GM21447 (cell line): ENCODE measurements at regions not wholly inside any gene's neighbourhood (a gene's known extent, or its start where the extent isn't known, plus 50 kb on each side); places are given as distances from the start of the nearest gene placed in this dataset.
"Not testable (repeated sequence)": the region's sequence is repeated elsewhere in the genome, so short reads cannot be mapped to it uniquely, and the experiment has no call there.

Experiments used
- ATAC-seq: cut with Tn5 transposase; IDR thresholded peaks from one replicate; pipeline ENCODE4 v1.9.1; 2021; ENCODE audit not compliant: unreplicated experiment

DNA sequence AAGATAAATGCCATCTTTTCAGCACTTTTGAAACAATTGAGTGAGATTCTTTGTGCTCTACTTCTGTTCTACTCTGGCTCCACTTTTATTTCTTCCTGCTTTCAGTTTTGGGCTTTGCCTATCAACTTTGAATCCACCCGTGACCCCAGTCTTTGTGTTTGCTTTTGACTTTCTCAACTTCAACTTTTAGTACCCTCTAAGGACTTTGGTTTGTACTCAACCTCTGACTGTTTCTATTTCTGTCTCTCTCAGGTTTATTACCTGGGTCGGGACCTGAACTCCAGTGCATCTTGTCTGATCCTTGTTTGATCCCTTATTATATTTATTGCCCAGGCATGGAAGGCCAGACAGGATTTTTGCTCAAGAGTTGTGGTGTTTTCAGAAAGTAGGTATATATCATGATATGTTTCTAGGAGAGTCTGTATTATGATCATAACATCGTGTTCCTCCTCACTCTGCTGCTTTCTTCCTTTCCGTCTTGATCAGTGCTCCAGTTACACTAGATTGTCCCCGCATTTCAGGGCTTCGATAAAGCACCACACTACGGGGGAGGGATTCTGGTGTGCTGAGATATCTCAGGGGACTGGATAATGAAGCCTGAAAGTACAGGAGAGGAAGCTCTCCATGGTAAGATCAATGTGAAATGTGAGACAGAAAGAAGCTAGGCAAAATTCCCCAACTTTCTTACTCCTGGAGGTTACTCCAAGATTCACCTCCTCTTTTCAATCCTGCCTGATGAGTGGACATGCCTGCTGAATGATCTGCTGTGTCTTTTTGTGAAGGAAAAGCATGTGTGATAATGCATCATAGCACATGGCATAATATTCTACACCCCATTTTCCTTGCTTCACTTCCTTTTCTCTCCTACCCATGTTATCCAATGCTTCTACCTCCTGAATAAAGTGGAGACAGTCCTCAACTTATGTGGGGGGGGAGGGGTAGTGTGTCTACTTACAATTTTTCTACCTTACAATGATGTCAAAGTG, 155.5 kb upstream of the GRIN3A start:
- ATAC-seq = no peak

DNA sequence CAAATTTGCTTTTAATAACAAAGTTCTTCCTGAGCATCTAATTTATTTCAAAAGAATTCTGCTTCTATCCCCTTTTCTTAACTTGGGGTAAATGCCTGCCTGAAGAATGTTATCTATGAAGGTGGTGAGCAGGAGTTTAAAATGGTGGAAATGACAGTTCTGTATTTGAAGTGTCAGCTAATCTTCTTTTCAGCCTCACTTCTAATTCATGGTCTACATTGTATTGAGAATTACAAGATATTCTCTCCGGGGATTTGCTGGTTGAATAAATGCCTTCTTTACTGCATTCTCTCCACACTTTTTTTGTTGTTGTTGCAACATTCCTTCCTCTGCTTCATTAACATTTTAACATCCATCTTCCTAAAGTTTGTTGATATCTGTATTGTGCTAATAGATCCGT, 143.1 kb upstream of the GRIN3A start:
- no peak for ATAC-seq

DNA sequence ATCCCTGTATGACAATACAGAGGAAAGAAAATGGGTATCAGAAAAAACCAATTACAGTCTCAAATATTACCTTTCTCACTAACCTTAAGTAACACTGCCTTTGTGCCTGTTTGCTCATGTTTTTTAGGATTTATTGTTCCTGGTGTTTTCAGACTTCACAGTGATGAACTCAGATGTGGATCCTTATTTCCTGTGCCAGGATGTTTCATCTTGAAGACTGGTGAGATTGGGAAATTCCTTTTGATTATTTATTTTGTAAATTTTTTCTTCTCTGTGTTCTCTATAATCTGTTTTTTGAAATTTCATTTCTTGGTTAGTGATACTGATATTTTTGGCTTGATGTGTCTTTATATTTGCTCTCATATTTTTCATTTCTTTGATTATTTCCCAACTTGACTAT, 142.4 kb upstream of the GRIN3A start:
- no peak for ATAC-seq

DNA sequence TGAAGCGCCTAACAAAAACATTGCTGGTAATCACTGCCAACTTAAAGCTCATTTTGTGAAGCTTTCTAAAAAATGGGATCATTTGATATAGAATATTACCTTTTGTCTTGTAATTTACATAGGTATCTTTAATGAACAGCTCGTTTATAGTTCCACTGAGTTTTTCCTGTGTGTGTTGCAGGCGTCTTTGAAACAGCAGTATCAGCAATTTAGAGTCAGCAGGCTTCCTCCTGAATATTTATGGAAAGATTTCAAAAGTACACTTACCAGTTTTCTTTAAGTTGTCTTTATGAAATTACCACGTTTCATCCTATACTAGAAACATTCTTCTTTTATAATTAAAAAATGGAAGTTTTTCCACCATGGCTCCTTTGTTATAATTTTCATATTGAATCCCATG, 140.3 kb upstream of the GRIN3A start:
- ATAC-seq = no peak

DNA sequence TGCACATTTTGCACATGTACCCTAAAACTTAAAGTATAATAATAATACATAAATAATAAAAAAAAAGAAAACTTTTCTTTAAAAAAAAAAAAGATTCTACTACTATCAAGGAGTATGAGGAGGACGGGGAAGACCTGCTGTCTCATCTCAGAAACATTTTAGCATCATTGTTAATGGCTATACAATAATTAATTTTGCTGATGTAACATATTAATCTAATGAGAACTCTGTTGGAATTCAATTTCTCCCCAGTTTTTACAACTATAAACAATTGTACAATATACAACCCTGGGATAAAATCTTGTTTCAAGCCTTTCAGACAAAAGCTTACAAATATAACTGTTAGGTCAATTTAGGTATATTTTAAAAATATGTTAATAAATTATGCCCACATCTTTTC, 139.0 kb upstream of the GRIN3A start:
- no peak for ATAC-seq

DNA sequence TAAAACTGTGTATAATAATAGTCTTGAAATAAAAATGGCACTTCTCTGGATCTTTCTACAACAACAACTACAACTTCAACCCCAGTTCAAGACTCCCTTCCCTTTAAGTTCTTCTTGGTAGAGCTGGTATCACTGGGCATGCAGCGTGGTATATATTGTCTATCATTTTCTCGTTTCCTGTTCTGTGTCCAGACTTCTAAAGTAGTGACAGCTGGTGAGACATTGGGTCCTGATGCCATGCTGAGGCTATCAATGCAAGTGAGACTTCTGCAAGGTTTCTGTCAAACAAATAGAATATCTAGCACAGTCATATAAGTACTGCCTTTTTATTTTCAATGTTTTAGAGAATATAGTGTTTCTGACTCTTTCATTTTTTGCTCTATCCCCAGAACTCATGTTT, 123.0 kb upstream of the GRIN3A start:
- no peak for ATAC-seq

DNA sequence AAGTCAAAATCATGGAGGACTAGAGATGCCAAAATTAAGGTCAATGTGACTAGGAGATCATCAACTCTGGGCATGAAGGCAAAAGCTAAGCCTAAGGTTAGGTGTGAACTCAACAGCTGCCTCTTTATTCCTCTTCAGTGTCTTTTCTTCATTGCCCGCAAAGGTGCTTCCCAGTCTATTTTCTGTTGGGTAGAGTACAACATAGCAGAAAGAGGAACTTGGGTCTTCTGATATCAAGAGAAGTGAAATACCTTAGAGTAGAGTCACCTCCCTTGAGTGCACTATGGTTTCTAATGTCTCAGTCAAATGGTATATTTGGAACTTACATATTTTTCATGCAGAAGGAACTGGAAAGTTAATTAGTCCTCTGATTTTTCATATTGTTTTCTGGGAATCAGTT, 122.5 kb upstream of the GRIN3A start:
- no peak for ATAC-seq

DNA sequence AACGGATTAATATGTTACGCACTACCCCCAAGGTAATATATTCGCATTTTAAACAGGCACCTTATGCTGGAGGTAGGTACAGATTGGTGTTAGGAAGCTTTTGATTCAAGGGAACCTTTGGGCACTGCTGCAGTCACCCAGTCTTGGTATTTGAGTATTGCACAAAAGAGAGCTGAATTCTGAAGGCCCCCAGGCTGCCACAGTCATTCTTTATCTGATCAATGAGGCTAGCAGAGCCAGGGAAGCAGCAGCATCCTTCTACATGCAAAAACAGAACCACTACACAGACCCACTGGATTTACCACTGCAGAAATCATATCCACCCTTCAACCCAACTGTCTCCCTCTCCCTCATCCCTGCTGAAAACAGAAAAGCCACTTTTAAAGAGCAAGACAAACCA, 121.2 kb upstream of the GRIN3A start:
- ATAC-seq = no peak

DNA sequence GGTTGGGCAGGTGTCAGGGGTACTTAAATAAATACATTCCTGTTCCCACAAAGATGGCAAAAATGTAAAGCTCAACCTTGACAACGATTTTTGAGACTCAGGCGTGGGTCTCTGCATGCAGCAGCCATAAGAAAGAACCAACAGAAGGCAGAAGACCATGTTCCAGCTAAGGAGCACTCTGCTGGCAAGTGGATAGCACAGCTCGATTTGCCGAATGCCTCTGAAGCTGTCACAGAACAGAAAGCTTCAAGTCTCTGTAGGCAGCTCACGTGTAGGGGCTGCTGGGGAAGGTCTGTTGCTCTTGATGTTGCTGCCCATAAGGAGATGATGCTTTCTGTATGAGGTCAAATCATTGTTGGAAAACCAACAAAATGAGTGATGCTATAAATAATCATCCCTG, 119.6 kb upstream of the GRIN3A start:
- ATAC-seq = no peak

DNA sequence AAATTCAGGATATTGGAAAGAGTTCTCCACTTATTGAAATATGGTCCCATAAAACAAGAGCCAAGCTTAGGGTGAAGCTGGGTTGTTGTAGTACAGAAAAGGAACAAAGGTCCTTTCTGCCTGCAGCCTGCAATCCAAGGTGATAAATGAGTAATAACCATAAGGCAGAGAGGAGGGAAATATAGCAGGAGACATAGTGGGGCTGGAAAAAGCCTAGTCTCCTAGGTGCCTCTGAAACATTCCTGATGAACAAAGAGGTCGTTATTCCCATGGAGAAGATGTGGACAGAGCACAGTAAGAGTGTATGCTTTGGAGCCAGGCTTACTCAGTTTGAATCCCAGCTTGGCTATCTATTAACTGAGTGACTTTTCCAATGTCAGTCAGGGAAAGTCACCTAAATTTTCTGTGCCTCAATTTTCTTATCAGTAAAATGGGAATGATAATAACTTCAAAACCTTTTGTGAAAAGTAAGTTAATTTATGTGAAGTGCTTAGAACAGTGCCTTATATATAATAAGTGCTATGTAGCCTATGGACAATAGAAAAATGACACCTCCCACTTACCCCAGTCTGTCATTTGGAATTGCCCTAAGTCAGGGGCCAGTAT, 110.8 kb upstream of the GRIN3A start:
- ATAC-seq = no peak

DNA sequence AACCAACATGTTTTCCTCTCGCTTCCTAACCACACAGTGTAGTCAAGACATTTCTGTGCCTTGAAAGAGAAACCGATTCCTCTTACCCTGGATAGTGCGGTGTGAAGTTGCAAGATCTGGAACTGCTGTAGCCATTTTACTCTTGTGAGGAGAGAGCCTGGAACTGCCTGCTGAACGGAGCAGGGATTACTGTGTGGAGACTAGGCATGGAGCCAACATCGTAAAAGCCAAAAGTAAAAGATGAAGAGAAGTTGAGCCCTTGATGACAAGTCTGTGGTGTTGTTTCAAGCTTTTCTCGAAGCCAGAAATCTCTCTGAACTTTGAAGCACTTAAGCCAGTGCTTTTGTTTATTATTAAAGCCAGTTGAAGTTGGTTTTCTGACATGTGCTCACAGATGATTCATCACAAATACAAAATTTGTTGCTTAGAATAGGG, 110.1 kb upstream of the GRIN3A start:
- ATAC-seq = no peak

DNA sequence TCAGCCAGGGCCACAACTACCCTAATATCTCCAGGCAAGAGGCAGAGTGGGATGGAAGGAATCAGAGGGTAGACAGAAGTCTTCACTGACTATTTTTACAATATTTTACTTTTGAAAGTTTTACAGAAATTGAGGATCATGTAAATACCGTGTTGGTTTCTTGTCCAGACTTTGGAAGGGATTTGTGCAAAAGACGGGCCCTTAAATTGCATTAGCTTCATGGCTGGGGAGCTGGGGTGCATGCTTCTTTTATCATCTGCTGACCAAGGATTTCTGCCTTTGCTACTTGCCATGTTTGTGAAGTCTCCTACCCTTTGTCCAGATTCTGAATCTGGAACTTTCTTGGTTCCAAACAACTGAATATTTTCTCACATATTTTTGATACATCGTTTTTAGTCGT, 107.7 kb upstream of the GRIN3A start:
- ATAC-seq = no peak

DNA sequence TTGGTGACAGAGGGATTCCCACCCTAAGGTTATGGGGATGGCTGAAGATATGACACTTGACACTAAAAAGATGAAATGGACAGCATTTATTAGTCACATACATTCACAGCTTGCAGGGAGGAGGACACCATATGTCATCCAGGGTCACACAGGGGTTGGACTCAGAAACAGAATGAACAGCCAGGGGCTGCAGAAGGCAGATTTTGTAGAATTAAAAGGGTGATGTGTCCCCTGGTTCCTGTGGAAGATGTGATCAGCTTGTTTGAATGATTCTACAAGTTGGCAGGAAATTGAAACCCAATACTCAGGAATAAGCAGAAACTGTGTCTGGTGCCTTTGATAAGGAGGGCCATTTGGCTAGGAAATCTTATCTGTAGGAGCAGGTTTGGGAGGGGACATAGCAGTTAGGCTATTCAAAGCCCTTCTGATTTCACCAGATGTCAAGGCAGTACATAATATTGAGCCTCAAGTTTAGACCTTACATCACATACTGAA, 102.3 kb upstream of the GRIN3A start:
- no peak for ATAC-seq

DNA sequence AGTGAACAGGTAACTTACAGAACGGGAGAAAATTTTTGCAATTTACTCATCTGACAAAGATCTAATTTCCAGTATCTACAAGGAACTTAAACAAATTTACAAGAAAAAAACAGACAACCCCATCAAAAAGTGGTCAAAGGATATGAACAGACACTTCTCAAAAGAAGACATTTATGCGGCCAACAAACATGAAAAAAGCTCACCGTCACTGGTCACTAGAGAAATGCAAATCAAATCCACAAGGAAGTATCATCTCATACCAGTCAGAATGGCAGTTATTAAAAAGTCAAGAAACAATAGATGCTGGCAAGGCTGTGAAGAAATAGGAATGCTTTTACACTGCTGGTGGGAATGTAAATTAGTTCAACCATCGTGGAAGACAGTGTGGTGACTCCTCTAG, 100.5 kb upstream of the GRIN3A start:
- not testable (repeated sequence) for ATAC-seq

DNA sequence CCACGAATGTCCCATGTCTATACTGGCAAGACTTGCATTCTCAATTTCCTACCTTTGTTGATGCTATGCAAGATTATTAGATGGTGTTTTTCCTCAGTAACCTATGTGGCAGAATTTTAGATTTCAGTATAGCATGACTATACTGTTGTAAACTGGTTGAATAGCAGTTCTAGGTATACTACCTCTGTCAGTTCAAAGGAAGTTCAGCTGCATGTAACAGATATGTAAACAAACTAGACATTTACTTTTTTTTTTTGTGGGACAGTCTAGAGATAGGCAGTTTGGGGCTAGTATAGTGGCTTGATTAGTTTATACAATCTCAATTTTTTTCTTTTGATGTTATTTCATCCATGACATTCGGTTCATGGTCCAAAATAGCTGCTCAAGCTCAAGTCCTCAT, 97.6 kb upstream of the GRIN3A start:
- no peak for ATAC-seq

DNA sequence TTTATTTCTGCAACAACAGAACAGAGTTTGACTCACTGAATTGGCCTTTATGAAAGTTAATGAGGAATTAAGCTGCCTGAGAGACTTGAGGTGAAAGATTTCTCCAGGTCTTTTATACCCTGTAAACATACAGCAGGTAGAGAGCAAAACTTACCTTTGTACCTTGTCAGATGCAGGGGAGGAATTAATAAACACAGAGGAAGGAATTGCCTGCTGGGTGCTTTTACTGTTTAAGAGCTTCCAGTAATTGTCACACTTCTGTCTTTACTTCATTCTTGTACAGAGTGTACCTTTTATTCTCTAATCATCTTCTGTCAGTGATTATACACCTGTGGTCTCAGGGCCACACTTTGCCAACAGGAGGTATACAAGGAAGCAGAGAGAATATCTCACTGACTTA, 94.0 kb upstream of the GRIN3A start:
- no peak for ATAC-seq

DNA sequence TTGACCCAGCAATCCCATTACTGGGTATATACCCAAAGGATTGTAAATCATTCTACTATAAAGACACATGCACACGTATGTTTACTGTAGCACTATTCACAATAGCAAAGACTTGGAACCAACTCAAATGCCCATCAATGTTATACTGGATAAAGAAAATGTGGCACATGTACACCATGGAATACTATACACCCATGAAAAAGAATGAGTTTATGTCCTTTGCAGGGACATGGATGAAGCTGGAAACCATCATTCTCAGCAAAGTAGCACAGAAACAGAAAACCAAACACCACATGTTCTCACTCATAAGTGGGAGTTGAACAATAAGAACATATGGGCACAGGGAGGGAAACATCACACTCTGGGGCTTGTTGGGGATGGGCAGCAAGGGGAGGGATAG, 83.0 kb upstream of the GRIN3A start:
- ATAC-seq = not testable (repeated sequence)

DNA sequence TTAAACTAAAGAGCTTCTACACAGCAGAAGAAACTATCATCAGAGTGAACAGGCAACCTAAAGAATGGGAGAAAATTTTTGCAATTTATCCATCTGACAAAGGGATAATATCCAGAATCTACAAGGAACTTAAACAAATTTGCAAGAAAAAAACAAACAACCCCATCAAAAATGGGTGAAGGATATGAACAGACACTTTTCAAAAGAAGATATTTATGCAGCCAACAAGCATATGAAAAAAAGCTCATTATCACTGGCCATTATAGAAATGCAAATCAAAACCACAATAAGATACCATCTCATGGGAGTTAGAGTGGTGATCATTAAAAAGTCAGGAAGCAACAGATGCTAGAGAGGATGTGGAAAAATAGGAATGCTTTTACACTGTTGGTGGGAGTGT, 82.5 kb upstream of the GRIN3A start:
- ATAC-seq = not testable (repeated sequence)

DNA sequence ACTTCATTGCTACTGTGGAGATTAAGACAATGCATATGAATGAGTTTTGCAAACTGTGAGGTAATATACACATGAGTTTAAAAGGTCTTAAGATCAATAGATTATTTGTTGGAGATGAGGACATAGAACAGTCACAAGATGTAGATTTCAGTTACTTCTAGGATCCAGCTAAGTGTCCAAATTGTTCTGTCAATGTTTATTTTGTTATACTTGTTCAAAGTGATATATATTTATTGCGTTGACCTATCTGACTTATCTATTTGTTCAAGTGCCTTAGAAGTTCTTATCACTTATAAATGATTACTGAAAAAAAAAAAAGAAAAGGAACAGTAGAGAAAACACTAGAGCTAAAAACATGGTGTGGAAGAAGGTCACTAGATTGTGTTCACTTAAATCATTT, 75.6 kb upstream of the GRIN3A start:
- no peak for ATAC-seq

DNA sequence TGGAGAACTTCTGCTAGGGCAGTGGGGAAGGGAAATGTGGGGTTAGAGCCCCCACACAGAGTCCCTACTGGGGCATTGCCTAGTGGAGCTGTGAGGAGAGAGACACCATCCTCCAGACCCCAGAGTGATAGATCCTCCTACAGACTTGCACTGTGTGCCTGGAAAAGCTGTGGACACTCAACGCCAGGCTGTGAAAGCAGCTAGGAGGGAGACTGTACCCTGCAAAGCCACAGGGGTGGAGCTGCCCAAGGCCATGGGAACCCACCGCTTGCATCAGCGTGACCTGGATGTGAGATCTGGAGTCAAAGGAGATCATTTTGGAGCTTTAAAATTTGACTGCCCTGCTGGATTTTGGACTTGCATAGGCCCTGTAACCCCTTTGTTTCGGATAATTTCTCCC, 69.4 kb upstream of the GRIN3A start:
- ATAC-seq = not testable (repeated sequence)

DNA sequence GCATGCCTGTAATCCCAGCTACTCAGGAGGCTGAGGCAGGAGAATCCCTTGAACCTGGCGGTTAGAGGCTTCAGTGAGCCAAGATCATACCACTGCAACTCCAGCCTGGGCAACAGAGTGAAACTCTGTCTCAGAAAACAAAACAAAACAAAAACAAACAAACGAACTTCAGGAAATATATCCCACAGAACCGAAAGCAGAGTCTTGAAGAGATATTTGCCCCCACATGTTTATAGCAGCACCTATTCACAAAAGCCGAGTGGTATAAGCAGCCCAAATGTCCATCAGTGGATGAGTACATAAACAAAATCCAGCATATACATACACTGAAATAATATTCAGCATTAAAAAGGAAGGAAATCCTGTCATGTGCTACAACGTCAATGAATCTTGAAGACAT, 57.6 kb upstream of the GRIN3A start:
- ATAC-seq = no peak

DNA sequence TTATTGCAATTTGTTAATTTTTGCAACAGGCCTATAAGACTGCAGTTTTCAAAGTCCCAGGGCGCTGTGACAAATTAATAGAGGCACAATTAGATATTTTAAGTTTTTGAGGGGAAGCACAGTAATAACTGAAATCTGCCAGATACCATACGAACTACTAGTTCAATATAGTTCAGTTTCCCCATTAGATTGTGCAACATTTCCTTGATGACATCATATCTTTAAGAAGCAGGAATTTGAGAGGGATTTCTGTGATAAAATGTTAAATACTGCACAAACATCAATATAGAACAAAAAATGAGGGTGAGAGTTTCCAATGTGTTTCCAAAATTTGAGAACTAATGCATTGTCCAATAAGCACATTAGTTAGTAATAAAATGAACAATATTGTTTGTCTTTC, 56.7 kb upstream of the GRIN3A start:
- ATAC-seq = no peak
